ENCODE measurements at regions not wholly inside any gene's neighbourhood (a gene's known extent, or its start where the extent isn't known, plus 50 kb on each side); places are given as distances from the start of the nearest gene placed in this dataset.

- no peak for TF ChIP-seq CTCF (IDR thresholded peaks at IDR 0.05; ENCODE audit: low read length, missing control alignments)
- no peak overlapping the region for H3K4me3 ChIP-seq (replicated peaks; ENCODE audit: low read depth, low read length)
- no peak for DNase-seq (ENCODE audit: low read depth)
Measured at GRCh38 chr2:66059332-66059731, 375.6 kb upstream of the MEIS1 start.

GRCh38 chr2:66058675-66059074 lies 376.2 kb upstream of the MEIS1 start:
- TF ChIP-seq CTCF (IDR thresholded peaks at IDR 0.05; ENCODE audit: low read length, missing control alignments), result no peak
- no peak overlapping the region for H3K4me3 ChIP-seq (replicated peaks; ENCODE audit: low read depth, low read length)
- no peak for DNase-seq (ENCODE audit: low read depth)

GRCh38 chr2:66057844-66058243 lies 377.1 kb upstream of the MEIS1 start:
- TF ChIP-seq CTCF (IDR thresholded peaks at IDR 0.05; ENCODE audit: low read length, missing control alignments), result no peak
- no peak overlapping the region for H3K4me3 ChIP-seq (replicated peaks; ENCODE audit: low read depth, low read length)
- no peak for DNase-seq (ENCODE audit: low read depth)

GRCh38 chr2:66050392-66050791 lies 384.5 kb upstream of the MEIS1 start:
- H3K4me3 ChIP-seq (replicated peaks; ENCODE audit: low read depth, low read length), result no peak overlapping the region
- no peak for DNase-seq (ENCODE audit: low read depth)
- no peak for TF ChIP-seq CTCF (IDR thresholded peaks at IDR 0.05; ENCODE audit: low read length, missing control alignments)

- no peak overlapping the region for H3K4me3 ChIP-seq (replicated peaks; ENCODE audit: low read depth, low read length)
- no peak for DNase-seq (ENCODE audit: low read depth)
- no peak for TF ChIP-seq CTCF (IDR thresholded peaks at IDR 0.05; ENCODE audit: low read length, missing control alignments)
Measured at GRCh38 chr2:66048667-66049066, 386.3 kb upstream of the MEIS1 start.

GRCh38 chr2:66041902-66042657 lies 392.8 kb upstream of the MEIS1 start:
- DNase-seq (ENCODE audit: low read depth), result no peak
- H3K4me3 ChIP-seq (replicated peaks; ENCODE audit: low read depth, low read length), result no peak overlapping the region
- TF ChIP-seq CTCF (IDR thresholded peaks at IDR 0.05; ENCODE audit: low read length, missing control alignments), result no peak

GRCh38 chr2:66036948-66037347 lies 398.0 kb upstream of the MEIS1 start:
- no peak for TF ChIP-seq CTCF (IDR thresholded peaks at IDR 0.05; ENCODE audit: low read length, missing control alignments)
- DNase-seq (ENCODE audit: low read depth), result no peak
- no peak overlapping the region for H3K4me3 ChIP-seq (replicated peaks; ENCODE audit: low read depth, low read length)

Data from fibroblast of pulmonary artery (primary cell).